Esophagus squamous epithelium (tissue), 5 donors: ENCODE measurements at regions not wholly inside any gene's neighbourhood (a gene's known extent, or its start where the extent isn't known, plus 50 kb on each side); places are given as distances from the start of the nearest gene placed in this dataset.
A peak's percentile ranks its signal among the peaks of the same experiment; 100 is the strongest.

Experiments
- DNase-seq: peaks from one replicate; lab custom pipeline; 2025; lab: John Stamatoyannopoulos, UW
- H3K27ac ChIP-seq, 4 donors: fragments of 200-600 bp; sonication (generic); one replicate each; pipeline ENCODE4 v1.5.1; 2016 to 2019; ENCODE audit warnings: mild to moderate bottlenecking in 1 of 4
- H3K27me3 ChIP-seq, 4 donors: fragments of 200-600 bp; sonication (generic); 1 replicate in 3 of 4; 2 replicates in 1 of 4; pipeline versions ENCODE4 v1.5.1 to v1.6.0; 2017 to 2021; ENCODE audit warnings: antibody characterized with exemption in 1 of 4
- H3K36me3 ChIP-seq, 3 donors: fragments of 200-600 bp; sonication (generic); one replicate each; pipeline ENCODE4 v1.5.1; 2016 to 2019
- H3K4me1 ChIP-seq, 3 donors: fragments of 200-600 bp; sonication (generic); one replicate each; pipeline ENCODE4 v1.5.1; 2017 to 2019
- H3K4me3 ChIP-seq, 4 donors: fragments of 200-600 bp; sonication (generic); 1 replicate in 3 of 4; 2 replicates in 1 of 4; pipeline ENCODE4 v1.5.1; 2016 to 2019; ENCODE audit warnings: mild to moderate bottlenecking in 2 of 4, moderate library complexity in 1 of 4
- H3K9me3 ChIP-seq, 3 donors: fragments of 200-600 bp; sonication (generic); one replicate each; pipeline ENCODE4 v1.5.1; 2016 to 2019
- CTCF ChIP-seq, 6 experiments: fragments of 450-650 bp in 4 of 6; fragments of 200-600 bp in 2 of 6; sonication (generic) in 2 of 6; IDR thresholded peaks; one replicate each; pipeline ENCODE4 v1.5.1; 2016 to 2019; ENCODE audit warnings: antibody characterized with exemption in 6 of 6, mild to moderate bottlenecking in 4 of 6, moderate library complexity in 4 of 6
- POLR2A ChIP-seq, 4 donors: fragments of 450-650 bp; IDR thresholded peaks; one replicate each; pipeline ENCODE4 v1.6.1; 2017; ENCODE audit warnings: antibody characterized with exemption in 4 of 4, mild to moderate bottlenecking in 4 of 4, moderate library complexity in 3 of 4
- WGBS, 2 donors: methylation state at CpG; one replicate each; pipeline ENCODE4 v1.1.5; 2018; 5-methylcytosine and 5-hydroxymethylcytosine counted together
- intact Hi-C: fragments of 100-400 bp; cut with DNase I; formaldehyde crosslinking; loops from one replicate; pipeline ENCODE4 v1.15.0; 2022
- donor health status: DM: yes; HTN: yes; CAD: no.

DNA sequence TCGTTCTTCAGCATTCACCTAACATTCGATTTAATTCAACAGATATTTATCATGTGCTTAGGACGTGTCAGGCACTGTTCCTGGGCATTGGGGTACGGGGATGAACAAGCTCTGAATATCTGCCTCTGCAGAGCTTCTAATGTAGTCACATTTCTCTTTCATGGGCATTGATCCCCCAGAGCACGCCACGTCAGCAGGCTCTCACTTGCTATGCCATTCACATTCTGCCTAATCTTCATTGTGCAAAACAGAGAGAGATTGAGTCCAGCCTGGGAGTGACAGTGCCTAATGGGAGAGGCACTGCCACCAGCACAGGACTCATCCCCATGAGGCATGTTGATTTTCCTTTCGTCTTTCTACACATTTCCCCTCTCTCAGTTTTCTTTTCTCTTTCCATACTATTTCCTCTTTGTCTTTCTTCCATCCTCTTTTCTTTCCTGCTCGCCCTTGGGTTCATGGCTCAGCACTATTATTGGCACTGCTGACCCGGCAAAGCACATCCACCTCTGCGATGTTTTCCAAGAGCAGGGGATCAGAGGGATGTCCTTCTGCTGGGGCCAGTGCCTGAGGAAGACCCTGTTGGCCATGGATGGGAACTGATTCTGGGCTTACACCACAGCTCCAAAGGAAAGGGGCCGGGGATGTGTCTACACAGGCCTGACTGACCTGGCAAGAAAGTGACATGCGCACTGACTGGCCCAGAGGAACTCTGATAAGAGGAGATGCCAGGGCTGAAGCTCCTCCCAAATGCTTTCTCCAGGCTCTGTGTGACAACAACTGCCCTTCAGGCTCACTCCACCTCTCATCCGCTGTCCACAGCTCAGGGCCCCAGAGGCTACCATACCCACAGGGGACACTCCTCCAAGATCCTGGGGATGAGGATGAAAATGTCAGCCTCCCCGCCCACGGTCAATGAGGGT lies 195.9 kb downstream of the TOMM20 start:
- Histone ChIP-seq H3K4me3 (no peak overlapping the region), H3K36me3 (no peaks in the 10 kb centered on the region), H3K27me3 (no peaks in the 10 kb centered on the region), H3K4me1 (peaks cover 0 to 9% (median 9%) of the 10 kb centered on the region in 3 donors), H3K27ac (peak overlapping the region in 1 of 4 donors; percentile 56), H3K9me3 (no peaks in the 10 kb centered on the region)
- WGBS, 2 donors = 73 to 85% methylated on average over 13 of the region's 15 CpGs
- no peak for DNase-seq
- TF ChIP-seq CTCF (IDR thresholded peaks at IDR 0.05) (no peak), POLR2A (IDR thresholded peaks at IDR 0.05) (no peak)
- intact Hi-C loops = no loop called here

GRCh38 chr1:234932106-234932505 lies 196.5 kb downstream of the TOMM20 start:
- intact Hi-C loops = no loop called here
- no peak for DNase-seq
- Histone ChIP-seq H3K4me1 (peaks cover 2 to 12% (median 10%) of the 10 kb centered on the region in 3 donors), H3K4me3 (no peak overlapping the region), H3K27ac (no peak overlapping the region), H3K36me3 (no peaks in the 10 kb centered on the region), H3K9me3 (no peaks in the 10 kb centered on the region), H3K27me3 (no peaks in the 10 kb centered on the region)
- 92 to 95% methylated on average over 10 of the region's 12 CpGs for WGBS, 2 donors
- TF ChIP-seq CTCF (IDR thresholded peaks at IDR 0.05) = no peak
- TF ChIP-seq POLR2A (IDR thresholded peaks at IDR 0.05) = no peak

DNA sequence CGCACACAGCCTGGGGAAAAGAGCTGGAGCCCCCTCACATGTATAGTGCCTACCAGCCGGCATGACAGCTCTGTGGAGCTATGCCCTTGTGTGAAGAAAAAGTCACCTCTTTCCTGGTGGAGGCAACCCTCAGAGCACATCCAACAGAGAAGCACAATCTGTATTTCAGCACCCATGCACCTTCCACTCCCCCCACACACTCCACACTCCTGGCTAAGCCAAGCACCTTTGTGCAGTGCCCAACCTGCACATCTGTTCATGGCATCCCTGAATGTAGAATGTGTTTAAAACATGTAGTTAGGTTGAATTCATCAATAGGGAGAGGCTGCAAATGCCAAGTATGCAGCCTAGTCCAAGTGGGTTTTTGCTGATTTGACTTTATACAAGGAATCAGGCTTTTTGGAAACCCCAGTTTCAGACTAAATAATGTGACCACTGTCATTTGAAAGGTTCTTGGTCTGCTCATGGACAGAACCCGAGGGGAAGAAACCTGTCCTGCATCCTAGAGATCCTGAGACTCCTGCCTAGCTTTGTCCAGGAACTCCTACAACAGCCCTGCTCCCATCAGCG lies 197.1 kb downstream of the TOMM20 start:
- Histone ChIP-seq H3K9me3 (no peaks in the 10 kb centered on the region), H3K4me1 (peaks cover 9 to 18% (median 15%) of the 10 kb centered on the region in 3 donors), H3K4me3 (no peak overlapping the region), H3K27ac (no peak overlapping the region), H3K27me3 (no peaks in the 10 kb centered on the region), H3K36me3 (no peaks in the 10 kb centered on the region)
- intact Hi-C loops = no loop called here
- TF ChIP-seq POLR2A (IDR thresholded peaks at IDR 0.05) = no peak
- no peak for TF ChIP-seq CTCF (IDR thresholded peaks at IDR 0.05)
- WGBS, 2 donors = 87 to 89% methylated on average over 4 of the region's 4 CpGs
- no peak for DNase-seq

DNA sequence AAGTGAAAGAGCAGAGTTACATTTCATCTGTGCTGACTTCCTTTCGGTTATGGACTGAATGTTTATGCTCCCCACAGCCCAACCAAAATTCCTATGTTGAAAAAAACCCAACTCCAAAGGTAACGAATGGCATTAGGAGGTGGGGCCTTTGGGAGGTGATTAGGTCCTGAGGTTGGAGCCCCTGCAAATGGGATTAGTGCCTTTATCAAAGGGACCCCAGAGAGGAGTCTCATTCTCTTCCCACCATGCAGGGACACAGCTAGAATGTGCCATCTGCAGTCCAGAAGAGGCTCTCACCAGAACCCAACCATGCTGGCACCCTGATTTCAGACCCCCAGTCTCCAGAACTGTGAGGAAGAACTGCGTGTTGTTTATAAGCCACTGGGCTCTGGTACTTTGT lies 199.3 kb downstream of the TOMM20 start:
- Histone ChIP-seq H3K36me3 (no peaks in the 10 kb centered on the region), H3K4me3 (no peak overlapping the region), H3K27me3 (no peaks in the 10 kb centered on the region), H3K9me3 (no peaks in the 10 kb centered on the region), H3K4me1 (peaks cover 14 to 39% (median 25%) of the 10 kb centered on the region in 3 donors), H3K27ac (no peak overlapping the region)
- DNase-seq = no peak
- 67 to 82% methylated on average over 1 to 3 of the region's 3 CpGs for WGBS, 2 donors
- TF ChIP-seq CTCF (IDR thresholded peaks at IDR 0.05) (no peak), POLR2A (IDR thresholded peaks at IDR 0.05) (no peak)
- intact Hi-C loops = no loop called here

DNA sequence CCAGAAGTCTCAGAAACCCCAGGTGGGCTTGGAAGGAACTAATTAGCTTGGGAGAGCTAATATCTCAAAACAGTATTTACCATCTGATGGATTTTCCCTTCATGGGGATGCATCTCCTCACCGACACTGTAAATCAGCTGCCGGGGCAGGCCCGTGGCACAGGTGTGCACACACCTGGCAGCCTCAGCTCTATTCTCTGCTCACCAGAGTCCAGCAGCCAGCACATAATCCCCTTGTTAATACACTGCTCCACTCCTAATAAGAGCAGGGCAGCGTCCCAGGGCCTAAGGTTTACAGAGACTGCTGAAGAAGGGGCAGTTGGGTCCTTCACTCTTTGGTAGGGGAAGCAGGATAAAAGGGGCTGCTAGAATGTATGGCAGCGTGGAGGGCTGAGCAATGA lies 200.0 kb downstream of the TOMM20 start:
- Histone ChIP-seq H3K27me3 (no peaks in the 10 kb centered on the region), H3K4me3 (no peak overlapping the region), H3K36me3 (no peaks in the 10 kb centered on the region), H3K4me1 (peaks cover 14 to 39% (median 25%) of the 10 kb centered on the region in 3 donors), H3K27ac (no peak overlapping the region), H3K9me3 (no peaks in the 10 kb centered on the region)
- no peak for TF ChIP-seq CTCF (IDR thresholded peaks at IDR 0.05)
- intact Hi-C loops = no loop called here
- no peak for DNase-seq
- WGBS, 2 donors = 74 to 91% methylated on average over 5 of the region's 5 CpGs
